ENCODE measurements at regions not wholly inside any gene's neighbourhood (a gene's known extent, or its start where the extent isn't known, plus 50 kb on each side); places are given as distances from the start of the nearest gene placed in this dataset.

- TF ChIP-seq CTCF (IDR thresholded peaks at IDR 0.05; ENCODE audit: unreplicated experiment in 3 of 3) = no peak
- no peaks in the 10 kb centered on the region for H3K36me3 Mint-ChIP-seq (ENCODE audit: low read depth)
- peaks cover 5% of the 10 kb centered on the region for H3K4me1 Mint-ChIP-seq
- no peaks in the 10 kb centered on the region for H3K27me3 Mint-ChIP-seq (ENCODE audit: low read depth)
- H3K9me3 Mint-ChIP-seq = no peaks in the 10 kb centered on the region
- no peak overlapping the region for H3K27ac Mint-ChIP-seq
- no peak overlapping the region for H3K4me3 Mint-ChIP-seq
Observed at GRCh38 chr9:7921545-7922197, 122.1 kb upstream of the DMAC1 start.

- Mint-ChIP-seq H3K27me3 (ENCODE audit: low read depth) (no peaks in the 10 kb centered on the region), H3K36me3 (ENCODE audit: low read depth) (no peaks in the 10 kb centered on the region), H3K4me3 (no peak overlapping the region), H3K9me3 (no peaks in the 10 kb centered on the region), H3K27ac (no peak overlapping the region), H3K4me1 (peaks cover 5% of the 10 kb centered on the region)
- TF ChIP-seq CTCF (IDR thresholded peaks at IDR 0.05; ENCODE audit: unreplicated experiment in 3 of 3) = no peak
Observed at GRCh38 chr9:7912037-7912535, 112.5 kb upstream of the DMAC1 start.

- H3K9me3 Mint-ChIP-seq = no peaks in the 10 kb centered on the region
- H3K4me1 Mint-ChIP-seq = peaks cover 9% of the 10 kb centered on the region
- TF ChIP-seq CTCF (IDR thresholded peaks at IDR 0.05; ENCODE audit: unreplicated experiment in 3 of 3) = no peak
- peak overlapping the region in 1 of 3 experiments; percentile 26 for H3K27ac Mint-ChIP-seq
- no peak overlapping the region for H3K4me3 Mint-ChIP-seq
- H3K27me3 Mint-ChIP-seq (ENCODE audit: low read depth) = no peaks in the 10 kb centered on the region
- H3K36me3 Mint-ChIP-seq (ENCODE audit: low read depth) = no peaks in the 10 kb centered on the region
Observed at GRCh38 chr9:7910426-7911020, 110.9 kb upstream of the DMAC1 start.

GRCh38 chr9:7909537-7909936 lies 110.0 kb upstream of the DMAC1 start:
- peaks cover 9% of the 10 kb centered on the region for H3K4me1 Mint-ChIP-seq
- no peak overlapping the region for H3K4me3 Mint-ChIP-seq

GRCh38 chr9:7907551-7908337 lies 108.2 kb upstream of the DMAC1 start:
- Mint-ChIP-seq H3K27ac (no peak overlapping the region), H3K9me3 (no peaks in the 10 kb centered on the region), H3K36me3 (ENCODE audit: low read depth) (no peaks in the 10 kb centered on the region), H3K27me3 (ENCODE audit: low read depth) (no peaks in the 10 kb centered on the region), H3K4me1 (peaks cover 9% of the 10 kb centered on the region), H3K4me3 (no peak overlapping the region)
- TF ChIP-seq CTCF (IDR thresholded peaks at IDR 0.05; ENCODE audit: unreplicated experiment in 3 of 3) = no peak

More at GRCh38 chr9:7909537-7909936, 110.0 kb upstream of the DMAC1 start:
- no peak overlapping the region for H3K27ac Mint-ChIP-seq
- H3K36me3 Mint-ChIP-seq (ENCODE audit: low read depth) = no peaks in the 10 kb centered on the region
- H3K9me3 Mint-ChIP-seq = no peaks in the 10 kb centered on the region
- no peaks in the 10 kb centered on the region for H3K27me3 Mint-ChIP-seq (ENCODE audit: low read depth)
- no peak for TF ChIP-seq CTCF (IDR thresholded peaks at IDR 0.05; ENCODE audit: unreplicated experiment in 3 of 3)
